ENCODE measurements at regions not wholly inside any gene's neighbourhood (a gene's known extent, or its start where the extent isn't known, plus 50 kb on each side); places are given as distances from the start of the nearest gene placed in this dataset.

GRCh38 chr2:7785700-7786099, 868.5 kb downstream of the RNF144A start:
- H3K4me3 ChIP-seq: no peak overlapping the region
- intact Hi-C loops (cut with DNase I): no loop called here
- no peaks in the 10 kb centered on the region for H3K9me3 ChIP-seq
- H3K27me3 ChIP-seq: no peaks in the 10 kb centered on the region
- no peaks in the 10 kb centered on the region for H3K4me1 ChIP-seq
- H3K27ac ChIP-seq (replicated peaks in 1 of 4): no peak overlapping the region
- no peaks in the 10 kb centered on the region for H3K36me3 ChIP-seq
- 88% methylated on average over 4 of the region's 4 CpGs for WGBS
- no peak for TF ChIP-seq CTCF (IDR thresholded peaks at IDR 0.05)
- TF ChIP-seq EP300 (IDR thresholded peaks at IDR 0.05): no peak
- no peak for TF ChIP-seq POLR2AphosphoS5 (IDR thresholded peaks at IDR 0.05)
- no peak for TF ChIP-seq POLR2A (IDR thresholded peaks at IDR 0.05; ENCODE audit: low read depth)
- DNase-seq (ENCODE audit: extremely low spot score): peak; percentile 21

- intact Hi-C loops (cut with DNase I): no loop called here
- Histone ChIP-seq H3K27ac (replicated peaks in 1 of 4) (no peak overlapping the region), H3K36me3 (no peaks in the 10 kb centered on the region), H3K9me3 (no peaks in the 10 kb centered on the region), H3K4me1 (peaks cover 0 to 12% (median 8%) of the 10 kb centered on the region in 4 donors), H3K27me3 (no peaks in the 10 kb centered on the region), H3K4me3 (no peak overlapping the region)
- 92% methylated on average over 8 of the region's 8 CpGs for WGBS
- DNase-seq (ENCODE audit: extremely low spot score): no peak
- TF ChIP-seq EP300 (IDR thresholded peaks at IDR 0.05): no peak
- no peak for TF ChIP-seq POLR2AphosphoS5 (IDR thresholded peaks at IDR 0.05)
- no peak for TF ChIP-seq CTCF (IDR thresholded peaks at IDR 0.05)
- no peak for TF ChIP-seq POLR2A (IDR thresholded peaks at IDR 0.05; ENCODE audit: low read depth)
These were observed 871.5 kb downstream of the RNF144A start for GRCh38 chr2:7788736-7789135.

GRCh38 chr2:7792031-7792651, 874.9 kb downstream of the RNF144A start:
- H3K27ac ChIP-seq (replicated peaks in 1 of 4): no peak overlapping the region
- H3K9me3 ChIP-seq: no peaks in the 10 kb centered on the region
- intact Hi-C loops (cut with DNase I): no loop called here
- H3K36me3 ChIP-seq: no peaks in the 10 kb centered on the region
- 65% methylated on average over 5 of the region's 7 CpGs for WGBS
- no peaks in the 10 kb centered on the region for H3K27me3 ChIP-seq
- DNase-seq (ENCODE audit: extremely low spot score): no peak
- H3K4me3 ChIP-seq: no peak overlapping the region
- TF ChIP-seq POLR2A (IDR thresholded peaks at IDR 0.05; ENCODE audit: low read depth): no peak
- no peak for TF ChIP-seq POLR2AphosphoS5 (IDR thresholded peaks at IDR 0.05)
- TF ChIP-seq EP300 (IDR thresholded peaks at IDR 0.05): no peak
- TF ChIP-seq CTCF (IDR thresholded peaks at IDR 0.05): no peak
- H3K4me1 ChIP-seq: peaks cover 0 to 33% (median 19%) of the 10 kb centered on the region in 4 donors

GRCh38 chr2:7795778-7796563, 878.8 kb downstream of the RNF144A start:
- Histone ChIP-seq H3K27me3 (no peaks in the 10 kb centered on the region), H3K4me1 (peaks cover 0 to 33% (median 19%) of the 10 kb centered on the region in 4 donors), H3K36me3 (no peaks in the 10 kb centered on the region), H3K27ac (replicated peaks in 1 of 4) (peak overlapping the region in 2 of 4 donors; percentile 1 to 8), H3K4me3 (no peak overlapping the region), H3K9me3 (peaks cover 0 to under 1% (median 0%) of the 10 kb centered on the region in 4 donors)
- no peak for DNase-seq (ENCODE audit: extremely low spot score)
- 37% methylated on average over 7 of the region's 7 CpGs for WGBS
- TF ChIP-seq POLR2AphosphoS5 (IDR thresholded peaks at IDR 0.05): no peak
- TF ChIP-seq CTCF (IDR thresholded peaks at IDR 0.05): no peak
- TF ChIP-seq POLR2A (IDR thresholded peaks at IDR 0.05; ENCODE audit: low read depth): no peak
- no peak for TF ChIP-seq EP300 (IDR thresholded peaks at IDR 0.05)
- intact Hi-C loops (cut with DNase I): no loop called here

Data from esophagus muscularis mucosa (tissue), 4 donors.